ENCODE measurements at regions not wholly inside any gene's neighbourhood (a gene's known extent, or its start where the extent isn't known, plus 50 kb on each side); places are given as distances from the start of the nearest gene placed in this dataset.

DNA sequence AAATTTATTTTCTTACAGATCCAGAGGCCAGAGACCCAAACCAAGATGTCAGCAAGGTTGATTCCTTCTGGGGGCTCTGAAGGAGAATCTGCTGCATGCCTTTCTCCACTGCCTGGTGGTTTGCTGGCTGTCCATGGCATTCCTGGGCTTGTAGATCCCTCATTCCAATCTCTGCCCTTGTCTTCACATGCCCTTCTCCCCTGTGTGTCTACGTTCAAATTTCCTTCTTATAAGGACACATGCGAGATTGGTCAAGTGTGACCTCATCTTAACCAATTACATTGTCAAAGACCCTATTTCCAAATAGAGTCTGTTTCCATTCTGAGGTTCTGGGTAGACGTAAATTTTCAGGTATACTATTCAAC, 84.5 kb upstream of the RAI14 start:
- TF ChIP-seq CTCF (IDR thresholded peaks at IDR 0.05; ENCODE audit: low read length, missing control alignments) = no peak
- H3K4me3 ChIP-seq (replicated peaks; ENCODE audit: low read depth, low read length) = no peak overlapping the region
- DNase-seq (ENCODE audit: low read depth) = peak; percentile 70

- no peak overlapping the region for H3K4me3 ChIP-seq (replicated peaks; ENCODE audit: low read depth, low read length)
- no peak for TF ChIP-seq CTCF (IDR thresholded peaks at IDR 0.05; ENCODE audit: low read length, missing control alignments)
- DNase-seq (ENCODE audit: low read depth) = no peak
Measured at GRCh38 chr5:34574936-34575467, 81.1 kb upstream of the RAI14 start.

DNA sequence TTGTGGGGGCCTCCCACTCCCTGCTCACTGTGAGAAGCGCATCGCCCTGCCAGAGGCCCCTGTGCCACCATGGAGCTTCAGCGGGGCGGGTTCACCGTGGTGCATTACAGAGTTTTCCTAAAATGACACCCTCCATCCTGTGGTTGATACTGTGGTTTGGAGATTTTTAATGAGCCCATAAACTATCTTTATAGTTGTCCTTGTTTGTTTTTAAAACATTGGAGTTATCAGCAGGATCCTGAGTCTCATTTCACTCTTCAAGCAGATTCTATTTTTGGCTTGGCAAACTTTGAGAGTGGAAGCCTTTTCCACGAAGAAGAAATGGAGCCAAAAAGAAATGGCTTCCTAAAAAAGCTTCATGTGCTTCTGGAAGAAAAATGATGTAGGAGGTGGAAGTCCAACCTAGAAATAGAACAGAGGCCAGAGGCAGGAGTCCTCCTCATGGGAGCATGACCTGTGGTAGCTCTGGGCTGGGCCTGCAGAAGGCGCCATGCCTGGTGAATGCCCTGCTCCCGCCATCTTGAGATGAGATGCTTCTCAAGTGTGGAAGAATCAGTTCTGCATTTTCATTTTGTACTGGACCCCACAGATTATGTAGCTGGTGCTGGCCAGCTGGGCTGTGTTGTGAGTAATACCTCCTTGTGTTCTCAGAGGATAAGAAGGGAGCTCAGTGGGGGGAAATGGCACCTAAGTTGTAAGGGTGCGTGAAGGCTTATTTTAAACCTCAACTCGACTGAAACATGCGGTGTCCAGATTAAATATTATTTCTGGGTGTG, 79.0 kb upstream of the RAI14 start:
- no peak for DNase-seq (ENCODE audit: low read depth)
- TF ChIP-seq CTCF (IDR thresholded peaks at IDR 0.05; ENCODE audit: low read length, missing control alignments) = no peak
- H3K4me3 ChIP-seq (replicated peaks; ENCODE audit: low read depth, low read length) = no peak overlapping the region

- no peak for TF ChIP-seq CTCF (IDR thresholded peaks at IDR 0.05; ENCODE audit: low read length, missing control alignments)
- no peak overlapping the region for H3K4me3 ChIP-seq (replicated peaks; ENCODE audit: low read depth, low read length)
- DNase-seq (ENCODE audit: low read depth) = no peak
Measured at GRCh38 chr5:34578962-34579361, 77.2 kb upstream of the RAI14 start.

DNA sequence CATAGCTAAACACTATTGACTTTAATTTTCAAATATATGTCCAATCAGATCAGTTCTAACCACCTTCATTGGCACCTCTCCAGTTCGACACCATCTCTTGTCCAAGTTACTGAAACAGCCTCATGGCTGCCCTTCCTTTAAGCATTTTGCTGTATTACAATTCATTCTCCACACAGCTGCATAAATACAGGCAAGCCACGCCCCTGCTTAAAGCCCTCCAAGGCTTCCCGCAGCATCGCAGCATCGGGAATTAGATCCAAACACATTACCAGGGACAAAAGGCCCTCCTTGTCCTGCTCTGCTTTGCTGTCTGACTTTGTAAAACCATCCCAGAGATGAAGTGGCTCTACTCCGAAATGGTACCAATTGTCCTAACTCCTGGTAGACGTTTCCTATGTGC, 75.1 kb upstream of the RAI14 start:
- TF ChIP-seq CTCF (IDR thresholded peaks at IDR 0.05; ENCODE audit: low read length, missing control alignments) = no peak
- H3K4me3 ChIP-seq (replicated peaks; ENCODE audit: low read depth, low read length) = no peak overlapping the region
- no peak for DNase-seq (ENCODE audit: low read depth)

GRCh38 chr5:34582371-34582770, 73.8 kb upstream of the RAI14 start:
- peak; percentile 1 for TF ChIP-seq CTCF (IDR thresholded peaks at IDR 0.05; ENCODE audit: low read length, missing control alignments)
- DNase-seq (ENCODE audit: low read depth) = no peak
- H3K4me3 ChIP-seq (replicated peaks; ENCODE audit: low read depth, low read length) = no peak overlapping the region

DNA sequence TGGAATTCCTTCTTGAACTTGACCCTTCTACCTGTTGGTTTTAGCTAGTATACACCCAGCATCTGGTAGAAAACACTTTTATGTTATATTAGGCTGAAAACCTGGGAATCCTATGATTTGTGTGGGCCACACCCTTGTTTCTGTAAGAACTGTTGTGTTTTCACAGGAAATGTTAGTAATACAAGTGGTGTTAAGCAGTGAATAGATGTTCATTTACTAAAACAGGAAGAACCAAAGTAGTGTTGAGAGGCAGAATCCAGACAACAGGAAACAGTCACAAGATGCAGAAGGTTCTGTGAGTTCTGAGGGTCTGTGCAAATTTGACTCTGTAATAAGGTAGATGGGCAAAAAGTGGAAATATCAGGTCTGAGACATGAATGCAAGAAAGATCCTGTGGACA, 73.0 kb upstream of the RAI14 start:
- peak; percentile 37 for DNase-seq (ENCODE audit: low read depth)
- TF ChIP-seq CTCF (IDR thresholded peaks at IDR 0.05; ENCODE audit: low read length, missing control alignments) = no peak
- H3K4me3 ChIP-seq (replicated peaks; ENCODE audit: low read depth, low read length) = no peak overlapping the region

Data from fibroblast of pulmonary artery (primary cell).